ENCODE measurements at regions not wholly inside any gene's neighbourhood (a gene's known extent, or its start where the extent isn't known, plus 50 kb on each side); places are given as distances from the start of the nearest gene placed in this dataset.

DNA sequence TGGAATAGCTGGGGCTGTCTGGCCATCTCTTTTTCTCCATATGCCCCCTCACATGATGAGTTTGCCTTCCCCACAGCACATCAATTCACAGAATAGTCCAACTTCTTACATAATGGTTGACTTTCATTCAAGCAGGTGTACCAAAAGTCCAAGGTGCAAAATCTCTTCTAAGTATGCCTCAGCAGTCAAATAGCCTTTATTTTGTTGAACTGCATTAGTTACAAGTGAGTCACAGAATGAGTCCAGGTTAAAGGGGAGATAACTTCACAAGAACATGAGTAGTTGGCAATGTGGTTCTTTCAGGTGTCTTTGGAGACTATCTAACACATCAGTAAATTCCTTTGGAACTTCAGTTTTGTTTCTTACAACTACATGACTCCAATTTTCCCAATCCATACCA, 672.5 kb downstream of the PRELID2 start:
- H3K9me2 ChIP-seq (replicated peaks; ENCODE audit: low read depth, low read length): no peaks in the 10 kb centered on the region
- H4K20me1 ChIP-seq (ENCODE audit: insufficient read depth, low read length, poor library complexity, severe bottlenecking): no peaks in the 10 kb centered on the region
- H3K27me3 ChIP-seq (ENCODE audit: insufficient read depth, low read length, poor library complexity, severe bottlenecking): no peaks in the 10 kb centered on the region
- no peak overlapping the region for H3K4me2 ChIP-seq (ENCODE audit: low read depth, low read length, poor library complexity, severe bottlenecking)
- no peak overlapping the region for H3K4me3 ChIP-seq (ENCODE audit: low read length, poor library complexity, severe bottlenecking)
- H3K9me3 ChIP-seq (ENCODE audit: insufficient read depth, low read depth, low read length): no peaks in the 10 kb centered on the region
- no peaks in the 10 kb centered on the region for H3K79me2 ChIP-seq (ENCODE audit: insufficient read depth, low read length)
- no peaks in the 10 kb centered on the region for H3K4me1 ChIP-seq (ENCODE audit: insufficient read depth, low read length, poor library complexity, severe bottlenecking)
- no peaks in the 10 kb centered on the region for H3F3A ChIP-seq (ENCODE audit: low read depth)
- no peak overlapping the region for H2AFZ ChIP-seq (ENCODE audit: low read length)
- no peak overlapping the region for H3K9ac ChIP-seq (ENCODE audit: low read depth, low read length, poor library complexity, severe bottlenecking)
- TF ChIP-seq, protein P1, sequence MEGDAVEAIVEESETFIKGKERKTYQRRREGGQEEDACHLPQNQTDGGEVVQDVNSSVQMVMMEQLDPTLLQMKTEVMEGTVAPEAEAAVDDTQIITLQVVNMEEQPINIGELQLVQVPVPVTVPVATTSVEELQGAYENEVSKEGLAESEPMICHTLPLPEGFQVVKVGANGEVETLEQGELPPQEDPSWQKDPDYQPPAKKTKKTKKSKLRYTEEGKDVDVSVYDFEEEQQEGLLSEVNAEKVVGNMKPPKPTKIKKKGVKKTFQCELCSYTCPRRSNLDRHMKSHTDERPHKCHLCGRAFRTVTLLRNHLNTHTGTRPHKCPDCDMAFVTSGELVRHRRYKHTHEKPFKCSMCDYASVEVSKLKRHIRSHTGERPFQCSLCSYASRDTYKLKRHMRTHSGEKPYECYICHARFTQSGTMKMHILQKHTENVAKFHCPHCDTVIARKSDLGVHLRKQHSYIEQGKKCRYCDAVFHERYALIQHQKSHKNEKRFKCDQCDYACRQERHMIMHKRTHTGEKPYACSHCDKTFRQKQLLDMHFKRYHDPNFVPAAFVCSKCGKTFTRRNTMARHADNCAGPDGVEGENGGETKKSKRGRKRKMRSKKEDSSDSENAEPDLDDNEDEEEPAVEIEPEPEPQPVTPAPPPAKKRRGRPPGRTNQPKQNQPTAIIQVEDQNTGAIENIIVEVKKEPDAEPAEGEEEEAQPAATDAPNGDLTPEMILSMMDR (conservative IDR thresholded peaks at IDR 0.05; ENCODE audit: low read length): no peak
- no peak for TF ChIP-seq EZH2phosphoT487 (IDR thresholded peaks at IDR 0.05; ENCODE audit: borderline replicate concordance)
- no peaks in the 10 kb centered on the region for H3K36me3 ChIP-seq (ENCODE audit: insufficient read depth, low read length)

DNA sequence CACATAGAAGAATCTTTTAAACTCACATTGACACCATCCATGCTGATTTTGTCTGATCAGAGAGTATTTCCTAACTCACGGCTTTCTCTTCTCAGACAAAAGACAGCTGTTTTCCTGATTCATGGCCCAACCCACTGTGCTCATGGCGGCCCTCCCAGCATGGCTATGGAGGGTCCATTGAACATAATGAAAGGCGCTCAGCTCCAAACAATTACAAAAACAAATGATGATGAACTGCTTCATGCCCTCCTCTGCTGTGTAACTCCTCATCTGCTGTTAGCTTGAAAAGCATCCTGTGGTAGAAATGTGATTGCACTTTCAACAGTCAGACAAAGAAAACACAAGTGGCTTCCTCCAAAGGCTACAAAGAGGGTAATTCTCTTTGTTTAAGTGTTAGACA, 673.8 kb downstream of the PRELID2 start:
- TF ChIP-seq, protein P1 (conservative IDR thresholded peaks at IDR 0.05; ENCODE audit: low read length): no peak
- TF ChIP-seq EZH2phosphoT487 (IDR thresholded peaks at IDR 0.05; ENCODE audit: borderline replicate concordance): no peak
- H3K27me3 ChIP-seq (ENCODE audit: insufficient read depth, low read length, poor library complexity, severe bottlenecking): no peaks in the 10 kb centered on the region
- H3K9me3 ChIP-seq (ENCODE audit: insufficient read depth, low read depth, low read length): no peaks in the 10 kb centered on the region
- no peak overlapping the region for H3K4me2 ChIP-seq (ENCODE audit: low read depth, low read length, poor library complexity, severe bottlenecking)
- no peaks in the 10 kb centered on the region for H3K9me2 ChIP-seq (replicated peaks; ENCODE audit: low read depth, low read length)
- no peak overlapping the region for H3K9ac ChIP-seq (ENCODE audit: low read depth, low read length, poor library complexity, severe bottlenecking)
- no peaks in the 10 kb centered on the region for H3K79me2 ChIP-seq (ENCODE audit: insufficient read depth, low read length)
- no peak overlapping the region for H3K4me3 ChIP-seq (ENCODE audit: low read length, poor library complexity, severe bottlenecking)
- no peaks in the 10 kb centered on the region for H3K36me3 ChIP-seq (ENCODE audit: insufficient read depth, low read length)
- H3K4me1 ChIP-seq (ENCODE audit: insufficient read depth, low read length, poor library complexity, severe bottlenecking): no peaks in the 10 kb centered on the region
- no peaks in the 10 kb centered on the region for H3F3A ChIP-seq (ENCODE audit: low read depth)
- H4K20me1 ChIP-seq (ENCODE audit: insufficient read depth, low read length, poor library complexity, severe bottlenecking): no peaks in the 10 kb centered on the region
- H2AFZ ChIP-seq (ENCODE audit: low read length): no peak overlapping the region

DNA sequence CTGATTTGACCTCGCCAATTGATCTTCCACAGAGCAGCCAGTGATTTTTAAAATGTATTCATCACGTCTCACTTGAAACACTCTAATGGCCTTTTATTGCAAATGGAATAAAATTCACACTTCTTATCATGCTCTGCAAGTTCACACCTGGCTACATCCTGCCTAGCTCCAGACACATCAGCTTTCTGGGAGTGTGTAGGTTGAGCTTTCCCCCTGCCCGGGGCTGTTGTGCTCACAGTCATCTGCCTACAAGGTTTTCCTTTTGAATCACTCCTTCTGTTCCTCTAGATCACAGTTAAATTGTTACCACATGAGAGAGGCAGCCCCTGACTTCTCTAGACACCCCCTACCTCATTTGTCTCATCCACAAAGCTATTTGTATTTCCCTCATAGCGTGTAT, 674.5 kb downstream of the PRELID2 start:
- Histone ChIP-seq H3K4me1 (ENCODE audit: insufficient read depth, low read length, poor library complexity, severe bottlenecking) (no peaks in the 10 kb centered on the region), H3K27me3 (ENCODE audit: insufficient read depth, low read length, poor library complexity, severe bottlenecking) (no peaks in the 10 kb centered on the region), H3K36me3 (ENCODE audit: insufficient read depth, low read length) (no peaks in the 10 kb centered on the region), H3K4me3 (ENCODE audit: low read length, poor library complexity, severe bottlenecking) (no peak overlapping the region), H3F3A (ENCODE audit: low read depth) (no peaks in the 10 kb centered on the region), H3K4me2 (ENCODE audit: low read depth, low read length, poor library complexity, severe bottlenecking) (no peak overlapping the region), H4K20me1 (ENCODE audit: insufficient read depth, low read length, poor library complexity, severe bottlenecking) (no peaks in the 10 kb centered on the region), H3K79me2 (ENCODE audit: insufficient read depth, low read length) (no peaks in the 10 kb centered on the region), H3K9me3 (ENCODE audit: insufficient read depth, low read depth, low read length) (no peaks in the 10 kb centered on the region), H2AFZ (ENCODE audit: low read length) (no peak overlapping the region), H3K9me2 (replicated peaks; ENCODE audit: low read depth, low read length) (no peaks in the 10 kb centered on the region), H3K9ac (ENCODE audit: low read depth, low read length, poor library complexity, severe bottlenecking) (no peak overlapping the region)
- TF ChIP-seq, protein P1 (conservative IDR thresholded peaks at IDR 0.05; ENCODE audit: low read length): no peak
- no peak for TF ChIP-seq EZH2phosphoT487 (IDR thresholded peaks at IDR 0.05; ENCODE audit: borderline replicate concordance)
